Suppressor macrophage treated with lipopolysaccharide for 1 hour (primary cell): ENCODE measurements at regions not wholly inside any gene's neighbourhood (a gene's known extent, or its start where the extent isn't known, plus 50 kb on each side); places are given as distances from the start of the nearest gene placed in this dataset.
"Not testable (repeated sequence)": the region's sequence is repeated elsewhere in the genome, so short reads cannot be mapped to it uniquely, and the experiment has no call there.

ENCODE experiments used
- DNase-seq, 3 donors: peaks; one replicate each; pipeline ENCODE4 v3.0.0-alpha.2; 2020 to 2022

DNA sequence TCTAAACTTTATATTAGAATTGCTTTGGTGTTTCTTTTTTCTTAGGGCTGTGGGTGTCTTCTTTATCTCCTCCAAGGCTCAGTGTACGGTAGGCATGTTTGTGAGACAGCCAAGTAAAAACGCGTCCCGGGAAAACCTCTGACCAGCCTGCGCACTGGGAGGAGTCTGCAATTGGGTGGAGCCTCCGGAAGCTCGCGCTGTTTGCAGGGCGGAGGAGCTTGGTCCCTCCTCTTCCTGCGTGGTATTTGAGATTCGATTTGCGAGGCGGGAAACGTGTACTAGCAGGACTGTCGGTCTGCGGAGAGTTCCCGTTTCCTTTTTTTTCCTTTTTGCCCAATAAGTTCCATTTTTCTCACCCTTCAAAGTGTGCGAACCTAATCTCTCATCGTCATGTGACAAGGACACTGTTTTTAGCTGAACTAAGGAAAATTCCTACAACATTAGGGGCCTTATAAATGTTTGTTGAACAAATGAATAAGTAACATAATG, 182.1 kb upstream of the OTX2 start:
- DNase-seq: no peak

DNA sequence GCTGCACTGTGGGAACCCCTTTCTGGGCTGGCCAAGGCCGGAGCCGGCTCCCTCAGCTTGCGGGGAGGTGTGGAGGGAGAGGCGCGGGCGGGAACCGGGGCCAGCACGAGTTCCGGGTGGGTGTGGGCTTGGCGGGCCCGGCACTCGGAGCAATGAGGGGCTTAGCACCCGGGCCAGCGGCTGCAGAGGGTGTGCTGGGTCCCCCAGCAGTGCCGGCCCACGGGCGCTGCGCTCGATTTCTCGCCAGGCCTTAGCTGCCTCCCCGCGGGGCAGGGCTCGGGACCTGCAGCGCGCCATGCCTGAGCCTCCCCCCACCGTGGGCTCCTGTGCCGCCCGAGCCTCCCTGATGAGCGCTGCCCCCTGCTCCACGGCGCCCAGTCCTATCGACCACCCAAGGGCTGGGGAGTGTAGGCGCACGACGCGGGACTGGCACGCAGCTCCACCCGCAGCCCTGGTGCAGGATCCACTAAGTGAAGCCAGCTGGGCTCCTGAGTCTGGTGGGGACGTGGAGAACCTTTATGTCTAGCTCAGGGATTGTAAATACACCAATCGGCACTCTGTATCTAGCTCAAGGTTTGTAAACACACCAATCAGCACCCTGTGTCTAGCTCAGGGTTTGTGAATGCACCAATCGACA, 180.8 kb upstream of the OTX2 start:
- DNase-seq: not testable (repeated sequence)

DNA sequence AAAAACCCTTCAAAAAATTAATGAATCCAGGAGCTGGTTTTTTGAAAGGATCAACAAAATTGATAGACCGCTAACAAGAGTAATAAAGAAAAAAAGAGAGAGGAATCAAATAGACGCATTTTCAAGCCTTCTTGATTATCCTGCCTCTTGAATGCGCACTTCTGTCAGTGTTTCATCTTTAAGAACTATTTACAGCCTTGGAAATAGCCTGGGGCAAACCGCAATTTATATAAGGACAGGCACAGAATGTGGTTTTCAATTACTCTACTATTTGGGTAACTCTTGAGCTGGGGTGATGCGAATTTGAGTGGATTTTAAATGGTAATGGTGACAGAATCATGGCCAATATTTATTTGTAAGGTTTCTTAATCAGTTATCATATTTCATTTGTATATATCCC, 179.1 kb upstream of the OTX2 start:
- no peak for DNase-seq

DNA sequence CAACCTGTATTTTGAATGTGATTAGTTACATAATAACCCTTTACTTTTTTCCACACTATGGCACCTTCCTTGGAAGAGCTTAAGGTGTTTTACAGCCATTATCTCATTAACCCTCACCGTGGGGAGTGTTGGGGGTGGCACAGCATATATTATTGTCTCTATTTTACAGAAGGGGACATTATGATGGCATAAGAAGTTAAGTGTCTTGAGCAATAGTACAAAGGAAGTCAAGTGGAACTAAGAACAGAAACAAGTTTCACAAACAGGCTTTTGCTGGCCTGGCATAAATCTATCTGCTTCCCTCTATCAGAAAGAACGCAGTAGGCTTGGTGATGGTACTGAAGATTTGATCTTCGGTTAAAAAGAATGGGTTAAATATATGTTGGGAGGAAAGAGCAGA, 169.7 kb upstream of the OTX2 start:
- no peak for DNase-seq

DNA sequence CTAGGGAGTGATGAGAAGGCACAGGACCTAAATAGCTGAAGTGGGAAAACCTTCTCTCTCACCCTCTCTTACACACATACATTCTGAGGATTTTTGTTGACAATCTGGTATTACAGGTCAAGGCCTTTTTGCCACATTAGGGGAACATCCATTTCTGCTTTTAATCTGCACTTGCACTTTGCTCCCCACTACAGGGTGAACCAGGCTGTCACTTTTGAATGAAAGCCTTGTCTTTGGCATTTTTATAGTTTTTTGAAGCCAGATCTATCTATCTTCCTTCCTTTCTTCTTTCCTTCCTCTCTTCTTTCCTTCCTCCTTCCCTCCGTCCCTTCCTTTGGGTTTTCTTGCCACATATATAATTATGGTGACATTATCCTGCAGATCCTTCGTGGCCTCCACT, 165.9 kb upstream of the OTX2 start:
- DNase-seq: no peak

DNA sequence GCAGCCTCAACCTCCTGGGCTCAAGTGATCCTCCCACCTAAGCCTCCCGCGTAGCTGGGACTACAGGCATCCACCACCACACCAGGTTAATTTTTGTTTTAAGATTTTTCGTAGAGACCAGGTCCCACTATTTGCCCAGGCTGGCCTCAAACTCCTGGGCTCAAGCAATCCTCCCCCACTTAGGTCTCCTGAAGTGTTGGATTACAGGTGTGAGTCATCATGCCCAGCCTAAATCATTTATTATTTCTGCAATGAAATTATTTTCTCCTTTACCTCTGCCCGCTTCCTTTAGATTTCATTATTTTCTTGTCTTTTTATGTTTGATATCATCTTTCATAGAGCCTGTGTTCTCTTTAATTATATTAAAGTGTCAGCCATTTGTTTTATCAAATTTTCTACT, 165.2 kb upstream of the OTX2 start:
- no peak for DNase-seq

DNA sequence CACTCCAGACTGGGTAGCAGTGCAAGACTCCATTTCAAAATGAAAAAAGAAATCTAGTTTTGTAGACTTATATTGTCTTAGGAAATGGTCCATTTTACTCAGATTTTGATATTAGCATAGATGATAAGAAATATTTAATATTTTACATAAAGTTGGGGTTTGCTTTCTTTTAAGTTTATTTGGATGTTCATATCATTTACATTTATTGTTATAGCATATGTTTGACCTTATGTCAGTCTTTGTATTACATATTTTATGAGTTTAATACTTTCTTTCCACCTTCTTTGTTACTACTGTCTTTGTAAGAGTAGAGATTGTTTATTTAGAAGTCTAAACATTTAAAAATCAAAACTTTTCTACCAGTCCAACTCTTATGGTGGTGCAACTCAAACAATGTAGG, 162.7 kb upstream of the OTX2 start:
- no peak for DNase-seq

DNA sequence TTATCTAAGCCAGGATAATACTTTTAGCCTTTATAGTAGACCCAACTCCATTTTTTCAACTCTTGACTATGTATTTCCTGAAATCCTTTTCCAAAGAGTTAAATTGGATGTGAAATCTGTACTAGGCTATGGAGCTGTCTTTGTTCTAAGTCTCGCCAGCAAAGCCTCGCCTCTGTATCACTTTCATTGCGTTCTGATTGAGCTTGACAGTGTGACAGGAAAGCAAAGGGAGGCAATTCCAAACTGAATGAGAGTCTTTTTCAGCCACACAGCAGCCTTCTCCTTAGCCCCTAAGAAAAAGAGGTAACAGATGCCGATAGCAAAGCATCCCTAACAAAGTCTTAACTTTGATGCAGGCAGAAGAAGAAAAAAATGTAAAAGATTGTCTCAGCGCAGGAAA, 154.6 kb upstream of the OTX2 start:
- DNase-seq: no peak

DNA sequence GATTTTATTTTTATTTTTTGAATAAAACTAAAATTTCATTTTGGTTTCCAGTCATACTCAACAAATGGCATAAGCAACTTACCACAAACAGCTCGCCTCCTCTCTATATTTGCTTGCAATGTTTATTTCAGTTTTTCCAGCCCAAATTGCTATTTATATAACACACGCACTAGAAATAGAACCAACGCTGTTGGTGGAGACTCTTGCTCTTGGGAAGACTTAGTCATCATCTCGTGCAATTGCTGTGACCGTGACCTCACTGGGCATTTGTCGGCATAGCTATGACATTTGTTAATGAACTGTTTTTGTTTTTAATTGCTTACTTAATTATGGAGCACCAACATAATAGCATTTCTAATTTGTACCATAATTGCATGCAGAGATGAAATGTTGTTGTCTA, 153.1 kb upstream of the OTX2 start:
- DNase-seq: no peak

DNA sequence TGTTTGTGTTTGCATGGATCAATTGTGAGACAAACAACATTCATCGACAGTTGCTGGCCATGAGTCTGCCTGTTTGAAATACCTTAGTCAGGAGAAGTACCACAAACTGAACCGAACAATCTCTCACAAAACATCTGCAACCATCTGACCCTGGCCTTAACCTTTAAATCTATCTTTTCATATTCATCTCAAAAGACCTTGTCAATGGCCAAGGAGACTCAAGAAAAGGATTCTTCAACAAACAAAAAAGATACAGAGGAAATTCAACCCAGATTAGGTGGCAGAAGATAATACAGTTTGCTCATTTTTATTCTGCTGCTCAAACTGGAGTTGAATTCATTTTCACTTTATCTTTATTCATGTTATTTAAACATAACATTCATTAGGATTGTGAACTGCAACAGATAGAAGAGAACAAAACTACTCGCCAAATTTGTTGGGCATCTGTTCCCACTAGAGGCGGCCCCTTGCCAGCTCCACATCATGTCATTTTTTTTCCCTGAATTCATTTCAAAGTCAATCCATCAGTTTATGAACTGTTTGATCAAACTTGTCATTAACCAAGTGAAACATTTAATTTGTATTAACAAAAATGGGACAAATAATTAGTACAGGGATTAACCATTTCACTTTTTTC, 152.3 kb upstream of the OTX2 start:
- DNase-seq: no peak

DNA sequence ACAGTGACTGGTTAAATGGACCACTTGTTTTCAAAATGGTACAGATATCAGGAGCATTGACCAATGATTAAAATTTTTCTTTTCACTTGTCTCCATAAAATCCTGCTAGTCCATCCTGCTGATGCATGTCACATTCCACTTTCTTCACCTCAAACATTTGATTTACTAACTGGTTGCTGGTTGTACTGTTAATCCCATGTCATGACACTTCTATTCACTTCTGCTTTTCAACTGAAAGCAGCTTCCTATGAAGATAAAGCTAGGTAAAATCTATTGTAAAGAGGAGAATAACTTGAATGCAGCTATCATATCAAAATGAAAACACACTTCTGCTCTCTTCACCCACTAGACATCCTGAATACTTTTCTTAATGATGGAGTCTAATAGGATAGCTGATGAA, 149.6 kb upstream of the OTX2 start:
- DNase-seq: no peak

DNA sequence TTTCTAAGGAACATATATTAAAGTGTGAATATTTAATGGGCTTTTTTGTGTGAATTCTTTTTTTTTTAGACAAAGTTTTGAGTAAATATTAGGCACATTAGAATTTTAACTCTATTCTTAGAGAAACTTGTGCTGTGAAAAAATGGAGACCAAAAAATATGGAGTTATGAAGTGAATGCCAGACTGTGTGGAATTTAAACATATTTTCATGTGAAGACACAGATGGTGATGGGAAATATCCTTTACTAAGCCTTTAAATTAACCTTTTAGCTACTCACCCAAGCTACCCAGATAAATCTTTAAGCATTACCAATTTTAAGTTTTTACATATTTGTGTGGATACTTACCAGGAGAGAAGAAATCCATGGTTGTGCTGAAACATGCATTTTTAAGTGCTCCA, 148.8 kb upstream of the OTX2 start:
- no peak for DNase-seq

DNA sequence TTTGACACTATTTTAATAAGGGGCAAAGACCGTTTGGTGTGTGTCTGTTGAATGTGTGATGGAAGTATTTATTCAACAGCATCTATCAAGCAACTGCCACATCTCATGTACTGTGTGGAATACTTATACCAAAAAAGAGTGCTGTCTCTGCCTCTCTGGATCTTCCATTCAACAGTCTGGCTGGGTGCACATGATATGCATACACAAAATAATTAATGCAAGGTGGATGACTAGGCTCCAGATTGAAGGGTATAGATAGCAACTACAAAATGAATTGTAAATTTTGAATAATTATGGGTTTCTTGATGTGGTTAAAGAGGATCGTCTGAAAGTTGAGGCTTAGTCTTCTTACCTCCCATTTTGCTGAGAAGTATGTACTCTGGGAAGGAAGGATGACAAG, 145.9 kb upstream of the OTX2 start:
- no peak for DNase-seq

DNA sequence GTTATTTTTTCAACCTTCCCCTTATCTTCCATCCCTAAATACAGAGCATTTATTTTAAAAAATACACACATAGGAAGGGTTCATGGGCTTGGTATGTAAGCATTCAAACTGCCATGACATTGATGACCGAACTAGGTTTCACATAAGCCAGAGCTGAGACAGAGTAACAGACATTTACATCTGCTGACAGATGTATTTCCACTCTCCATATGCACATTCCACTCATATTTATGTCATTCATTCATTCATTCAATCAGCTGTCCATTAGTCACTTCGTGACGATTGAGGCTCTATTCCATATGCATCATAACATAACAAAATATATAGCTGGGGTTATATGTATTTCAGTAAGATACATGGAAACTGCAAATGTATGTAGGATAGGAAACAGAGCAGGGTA, 145.5 kb upstream of the OTX2 start:
- DNase-seq: no peak

DNA sequence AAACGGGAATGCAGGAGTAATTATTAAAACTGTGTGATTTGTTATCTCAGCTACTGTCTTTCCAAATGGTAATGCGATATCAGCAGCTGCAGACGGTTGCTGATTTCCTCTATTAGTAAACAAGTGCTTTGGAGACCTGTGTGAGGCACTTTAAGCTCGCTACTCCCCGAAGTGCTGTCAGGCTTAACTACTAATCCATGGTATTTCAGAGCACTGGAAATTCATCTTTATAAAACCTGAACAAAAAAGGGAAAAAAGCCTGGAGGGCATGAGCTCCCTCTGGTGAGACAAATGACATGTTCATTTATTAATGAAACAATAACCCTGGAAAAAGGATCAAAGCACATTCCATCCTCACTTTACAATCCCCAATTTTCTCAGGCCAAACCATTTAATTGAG, 143.6 kb upstream of the OTX2 start:
- no peak for DNase-seq

DNA sequence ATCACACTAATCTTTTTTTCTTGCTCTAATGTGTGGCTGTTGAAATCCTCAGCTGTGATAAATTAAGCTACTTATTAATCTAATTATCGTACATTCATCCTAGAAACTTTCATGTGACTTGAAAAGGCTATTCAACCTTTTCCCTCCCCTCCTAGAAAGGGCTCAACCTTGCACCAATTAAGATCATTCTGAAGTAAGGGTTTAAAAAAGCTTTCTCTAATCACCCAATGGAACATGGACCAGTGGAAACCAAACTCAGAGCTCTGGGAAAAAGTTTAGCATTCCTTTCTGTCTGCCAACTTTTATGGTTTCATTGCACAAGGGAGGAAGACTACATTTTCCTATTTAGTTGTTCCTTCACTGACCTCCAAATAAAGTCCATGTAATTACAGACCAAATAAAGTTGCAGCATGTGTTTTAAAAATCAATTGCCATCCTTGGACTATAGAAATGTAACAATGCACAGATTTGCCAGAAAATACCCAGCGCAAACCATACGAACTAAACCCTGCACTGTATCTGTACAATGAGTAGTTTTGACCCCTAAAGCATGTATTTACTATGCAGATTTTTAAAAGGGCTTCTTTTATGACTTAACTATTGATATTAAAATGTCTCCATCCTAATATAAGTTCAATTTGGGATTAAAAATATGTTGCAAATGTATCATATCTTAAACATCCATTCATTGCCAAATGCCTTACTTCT, 142.6 kb upstream of the OTX2 start:
- DNase-seq: no peak

DNA sequence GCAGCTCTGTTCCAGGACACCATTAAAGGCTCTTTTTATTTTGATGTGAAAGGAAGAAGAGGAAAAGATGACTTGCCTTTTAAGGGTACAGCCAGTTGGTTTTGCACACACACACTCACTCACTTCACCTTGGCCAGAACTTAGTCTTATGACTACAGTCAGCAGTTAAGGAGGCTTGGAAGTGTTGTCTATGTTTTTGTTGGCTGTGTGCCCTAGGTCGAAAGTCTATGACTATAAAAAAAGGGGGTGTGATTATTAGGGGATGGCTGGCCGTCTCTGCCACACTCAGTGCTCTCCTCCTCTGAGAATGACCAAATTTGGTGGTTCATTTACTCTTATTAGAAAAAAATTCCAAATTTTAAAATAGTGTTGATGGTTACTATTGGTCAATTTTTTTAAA, 139.5 kb upstream of the OTX2 start:
- no peak for DNase-seq

DNA sequence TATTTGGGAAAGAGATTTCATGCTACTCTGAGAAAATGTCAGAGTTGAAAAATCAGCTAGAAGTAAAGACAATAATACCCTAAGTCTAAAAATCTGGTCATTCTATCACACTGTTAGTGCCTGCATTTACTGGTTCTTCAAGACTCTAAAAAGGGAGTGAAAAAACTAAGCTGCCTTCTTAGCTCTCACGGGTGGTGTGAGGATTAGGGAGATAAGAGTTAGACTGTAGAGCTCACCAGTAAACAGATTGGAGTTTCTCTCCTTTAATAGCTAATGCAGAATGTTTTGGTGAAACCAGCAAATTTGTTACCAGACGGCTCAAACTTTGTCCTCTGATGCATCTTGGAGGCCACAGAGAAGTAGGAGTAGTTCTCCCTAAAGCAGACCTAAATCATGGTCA, 135.0 kb upstream of the OTX2 start:
- no peak for DNase-seq

DNA sequence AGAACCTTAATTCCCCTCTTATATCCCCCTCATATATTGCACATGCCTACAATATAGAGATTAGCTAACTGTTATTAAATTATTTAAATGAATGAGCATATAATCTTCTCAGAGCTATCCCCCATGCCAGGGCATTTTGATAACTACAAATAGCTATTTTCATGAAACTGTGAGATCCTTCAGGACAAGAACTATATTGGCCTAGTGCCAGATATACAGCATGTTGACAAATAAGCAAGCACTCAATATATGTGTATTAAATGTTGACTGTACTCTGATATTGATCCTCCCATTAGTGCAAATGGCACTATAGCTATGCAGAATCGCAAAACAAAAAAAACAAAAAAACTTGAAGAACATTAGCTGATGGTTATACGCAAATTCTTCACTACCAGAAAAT, 134.1 kb upstream of the OTX2 start:
- no peak for DNase-seq

DNA sequence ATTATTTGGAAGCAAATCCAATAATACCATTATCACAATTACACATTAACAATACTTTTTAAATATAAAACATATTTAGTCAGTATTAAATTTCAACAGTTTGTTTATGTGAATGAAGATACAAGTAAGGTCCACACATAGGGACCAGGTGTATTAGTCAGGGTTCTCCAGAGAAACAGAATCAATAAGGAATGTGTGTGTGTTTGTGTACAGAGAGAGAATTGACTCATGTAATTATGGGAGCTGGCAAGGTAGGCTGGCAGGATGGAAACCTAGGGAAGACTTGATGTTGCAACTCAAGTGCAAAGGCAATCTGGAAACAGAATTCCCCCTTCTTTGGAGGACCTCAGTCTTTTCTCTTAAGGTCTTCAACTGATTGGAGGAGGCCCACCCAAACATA, 123.2 kb upstream of the OTX2 start:
- no peak for DNase-seq

DNA sequence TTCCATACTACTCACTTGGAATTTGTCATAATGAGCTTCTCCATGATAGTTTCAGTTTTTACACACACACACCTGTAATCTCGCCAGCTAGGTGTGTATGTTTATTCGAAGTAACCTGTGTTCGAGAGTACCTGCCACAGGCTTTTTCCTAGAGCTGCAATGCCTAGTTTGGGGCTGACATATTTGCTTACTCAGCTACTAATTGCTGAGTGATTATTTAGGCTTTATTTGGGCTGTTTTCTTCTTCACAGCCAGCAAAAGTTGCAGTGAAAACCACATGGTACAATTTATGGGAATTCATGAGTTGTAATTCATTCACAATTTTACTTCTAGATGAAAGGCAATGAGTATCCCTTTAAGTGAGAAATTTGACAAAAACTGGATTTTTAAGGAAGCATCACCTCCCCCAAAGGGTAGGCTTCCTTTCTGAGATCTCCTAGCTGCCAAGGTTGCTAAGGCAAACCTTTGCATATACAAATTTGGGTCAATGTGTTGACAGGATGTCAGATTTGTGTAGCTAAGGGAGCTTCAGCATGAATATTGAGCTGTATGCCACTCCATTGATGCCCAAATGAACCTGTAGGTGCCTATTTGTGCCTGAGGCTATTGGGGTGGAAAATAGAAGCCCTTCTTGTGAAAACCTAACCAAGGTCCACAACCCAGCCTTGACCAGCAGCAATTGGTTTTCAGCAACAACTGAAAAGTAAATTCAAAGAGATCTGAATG, 108.7 kb upstream of the OTX2 start:
- DNase-seq: no peak

DNA sequence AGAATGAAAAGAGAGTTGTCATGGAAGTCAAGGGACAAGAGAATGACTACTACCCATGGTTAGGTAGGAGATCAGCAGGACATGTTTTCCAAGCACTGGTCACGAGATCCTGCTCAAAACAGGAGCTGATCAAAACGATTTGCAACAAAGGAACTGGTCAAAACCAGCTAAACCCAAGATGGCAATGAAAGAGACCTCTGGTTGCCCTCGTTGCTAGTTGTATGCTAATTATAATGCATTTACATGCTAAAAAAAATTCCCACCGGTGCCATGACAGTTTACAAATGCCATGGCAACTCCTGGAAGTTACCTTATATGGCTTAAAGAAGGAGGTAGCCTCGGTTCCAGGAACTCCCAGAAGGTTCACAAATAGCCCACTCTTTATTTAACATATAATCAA, 95.0 kb upstream of the OTX2 start:
- DNase-seq: no peak

DNA sequence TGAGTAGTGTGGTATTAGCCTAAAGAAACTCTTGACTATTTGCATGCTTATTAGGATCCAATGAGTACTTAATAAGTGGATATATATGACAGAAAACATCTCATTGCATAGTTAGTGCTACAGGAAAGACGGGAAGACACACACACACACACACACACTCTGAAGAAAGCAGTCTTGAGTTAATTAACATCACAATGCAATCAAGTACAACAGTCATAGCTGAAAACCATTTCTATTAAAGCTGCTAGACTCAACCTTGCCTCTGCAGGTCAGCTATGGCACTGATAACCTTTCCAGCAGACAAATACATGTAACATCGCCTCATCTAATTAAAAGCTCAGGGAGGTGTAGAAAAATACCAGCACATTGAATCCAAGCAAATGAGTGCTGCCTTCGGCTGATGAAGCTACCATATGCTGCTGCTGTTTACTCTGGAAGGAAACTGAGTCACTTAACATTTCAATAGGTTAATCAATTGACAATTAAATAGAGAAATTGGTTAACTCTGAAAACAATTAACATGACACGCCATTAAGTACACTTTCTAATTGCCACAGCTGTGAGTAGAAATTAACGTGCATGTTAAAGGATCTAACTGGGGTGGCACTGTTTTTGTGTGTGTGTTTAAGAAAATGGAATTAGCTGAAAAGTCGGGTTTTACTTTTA, 93.2 kb upstream of the OTX2 start:
- no peak for DNase-seq
